ENCODE measurements at regions not wholly inside any gene's neighbourhood (a gene's known extent, or its start where the extent isn't known, plus 50 kb on each side); places are given as distances from the start of the nearest gene placed in this dataset.

DNA sequence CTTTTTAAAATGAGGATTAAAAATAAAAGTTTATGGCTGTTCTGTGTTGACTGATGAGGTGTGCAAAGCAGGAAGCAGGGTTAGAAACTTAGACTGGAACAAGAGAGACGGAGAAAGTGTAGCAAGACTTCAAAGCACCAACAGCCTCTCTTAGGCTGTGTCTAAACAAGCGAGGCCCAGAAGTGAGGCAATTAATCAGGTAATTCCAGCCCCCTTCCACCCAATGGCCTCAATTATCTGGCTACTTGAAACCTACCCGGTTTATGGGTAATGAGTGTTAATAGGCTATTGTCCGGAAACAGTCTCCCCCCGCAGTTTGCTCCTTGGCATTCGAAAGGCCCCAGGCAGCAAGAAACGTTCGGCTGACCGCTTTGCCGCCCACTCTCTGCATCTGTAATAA lies 171.7 kb upstream of the MYCN start:
- no peaks in the 10 kb centered on the region for H3K9me3 ChIP-seq
- no peaks in the 10 kb centered on the region for H3K27me3 ChIP-seq
- no peak overlapping the region for H3K4me3 ChIP-seq
- DNase-seq, result no peak
- no peaks in the 10 kb centered on the region for H3K36me3 ChIP-seq
- intact Hi-C loops (cut with DNase I; ENCODE audit: low total_unique reads), result no loop called here
- no peak overlapping the region for H3K27ac ChIP-seq
- H3K4me1 ChIP-seq, result no peaks in the 10 kb centered on the region
- TF ChIP-seq, protein P1, sequence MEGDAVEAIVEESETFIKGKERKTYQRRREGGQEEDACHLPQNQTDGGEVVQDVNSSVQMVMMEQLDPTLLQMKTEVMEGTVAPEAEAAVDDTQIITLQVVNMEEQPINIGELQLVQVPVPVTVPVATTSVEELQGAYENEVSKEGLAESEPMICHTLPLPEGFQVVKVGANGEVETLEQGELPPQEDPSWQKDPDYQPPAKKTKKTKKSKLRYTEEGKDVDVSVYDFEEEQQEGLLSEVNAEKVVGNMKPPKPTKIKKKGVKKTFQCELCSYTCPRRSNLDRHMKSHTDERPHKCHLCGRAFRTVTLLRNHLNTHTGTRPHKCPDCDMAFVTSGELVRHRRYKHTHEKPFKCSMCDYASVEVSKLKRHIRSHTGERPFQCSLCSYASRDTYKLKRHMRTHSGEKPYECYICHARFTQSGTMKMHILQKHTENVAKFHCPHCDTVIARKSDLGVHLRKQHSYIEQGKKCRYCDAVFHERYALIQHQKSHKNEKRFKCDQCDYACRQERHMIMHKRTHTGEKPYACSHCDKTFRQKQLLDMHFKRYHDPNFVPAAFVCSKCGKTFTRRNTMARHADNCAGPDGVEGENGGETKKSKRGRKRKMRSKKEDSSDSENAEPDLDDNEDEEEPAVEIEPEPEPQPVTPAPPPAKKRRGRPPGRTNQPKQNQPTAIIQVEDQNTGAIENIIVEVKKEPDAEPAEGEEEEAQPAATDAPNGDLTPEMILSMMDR (IDR thresholded peaks at IDR 0.05), result no peak
- no peak for TF ChIP-seq POLR2A (IDR thresholded peaks at IDR 0.05)

DNA sequence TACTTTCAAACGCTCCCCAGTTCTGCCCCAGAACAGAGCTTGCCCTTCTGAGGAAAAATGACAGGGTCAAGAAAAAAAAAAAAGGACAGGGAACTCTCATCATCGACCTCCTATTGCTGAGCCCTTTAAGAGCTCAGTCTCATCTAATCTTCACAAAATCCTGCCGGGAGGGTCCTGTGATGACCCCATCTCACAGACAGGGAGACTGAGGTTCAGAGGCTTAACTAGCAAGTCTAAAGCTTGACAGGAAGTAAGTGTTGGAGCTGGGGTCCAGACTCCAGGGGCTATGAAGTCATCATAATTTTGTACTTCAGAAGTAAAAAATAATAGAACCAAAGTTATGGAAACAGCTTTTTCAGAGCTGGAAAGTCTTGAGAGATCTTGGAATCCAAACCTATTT lies 171.1 kb upstream of the MYCN start:
- no peak for DNase-seq
- no peaks in the 10 kb centered on the region for H3K27me3 ChIP-seq
- H3K27ac ChIP-seq, result no peak overlapping the region
- H3K9me3 ChIP-seq, result no peaks in the 10 kb centered on the region
- no peaks in the 10 kb centered on the region for H3K4me1 ChIP-seq
- intact Hi-C loops (cut with DNase I; ENCODE audit: low total_unique reads), result no loop called here
- H3K4me3 ChIP-seq, result no peak overlapping the region
- no peaks in the 10 kb centered on the region for H3K36me3 ChIP-seq
- TF ChIP-seq POLR2A (IDR thresholded peaks at IDR 0.05), result no peak
- TF ChIP-seq, protein P1 (IDR thresholded peaks at IDR 0.05), result no peak

DNA sequence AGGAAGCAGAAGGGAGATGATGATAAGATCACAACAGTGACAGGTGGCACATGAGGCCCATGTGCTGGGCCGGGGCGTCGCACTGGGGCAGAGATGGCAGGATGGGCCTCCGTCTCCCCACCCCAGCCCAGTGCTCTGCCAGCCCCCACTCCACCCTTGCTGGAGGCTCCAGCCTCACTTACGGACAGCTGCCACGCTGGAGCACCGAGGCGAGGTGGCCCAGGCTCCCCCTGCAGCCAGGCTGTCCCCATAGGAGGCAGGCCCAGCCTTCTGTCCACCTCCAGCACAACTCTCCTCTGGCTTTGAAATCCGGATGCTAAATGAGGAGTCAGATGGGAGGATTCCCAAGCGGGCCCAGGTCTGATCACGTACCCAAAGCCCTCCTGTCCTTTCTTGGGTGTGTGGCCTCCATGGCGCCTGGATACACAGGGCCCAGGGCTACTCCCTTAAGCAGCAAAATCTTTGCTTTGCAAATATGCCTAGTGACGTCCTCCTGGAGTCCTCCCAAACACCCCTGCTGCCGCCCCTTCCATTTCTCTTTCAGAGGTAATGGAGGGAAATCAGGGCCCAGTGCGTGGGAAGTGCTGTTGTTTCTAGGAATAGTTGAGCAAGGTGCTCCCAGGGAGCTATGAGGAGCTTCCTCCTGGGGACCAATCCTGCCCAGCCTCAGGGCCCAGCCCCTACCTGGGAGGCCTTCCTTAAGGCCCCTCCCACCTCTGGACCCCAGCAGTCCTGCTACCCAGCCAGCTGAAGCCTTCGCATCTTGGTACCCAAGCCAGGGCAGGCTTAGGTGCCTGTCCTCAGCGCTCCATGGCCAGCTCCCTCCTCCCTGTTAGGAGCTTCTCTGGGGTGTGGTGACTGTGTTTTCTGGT lies 170.4 kb upstream of the MYCN start:
- Histone ChIP-seq H3K36me3 (no peaks in the 10 kb centered on the region), H3K27ac (no peak overlapping the region), H3K4me1 (no peaks in the 10 kb centered on the region), H3K4me3 (no peak overlapping the region), H3K27me3 (no peaks in the 10 kb centered on the region), H3K9me3 (no peaks in the 10 kb centered on the region)
- DNase-seq, result no peak
- TF ChIP-seq POLR2A (IDR thresholded peaks at IDR 0.05), result no peak
- TF ChIP-seq, protein P1 (IDR thresholded peaks at IDR 0.05), result no peak
- intact Hi-C loops (cut with DNase I; ENCODE audit: low total_unique reads), result no loop called here

DNA sequence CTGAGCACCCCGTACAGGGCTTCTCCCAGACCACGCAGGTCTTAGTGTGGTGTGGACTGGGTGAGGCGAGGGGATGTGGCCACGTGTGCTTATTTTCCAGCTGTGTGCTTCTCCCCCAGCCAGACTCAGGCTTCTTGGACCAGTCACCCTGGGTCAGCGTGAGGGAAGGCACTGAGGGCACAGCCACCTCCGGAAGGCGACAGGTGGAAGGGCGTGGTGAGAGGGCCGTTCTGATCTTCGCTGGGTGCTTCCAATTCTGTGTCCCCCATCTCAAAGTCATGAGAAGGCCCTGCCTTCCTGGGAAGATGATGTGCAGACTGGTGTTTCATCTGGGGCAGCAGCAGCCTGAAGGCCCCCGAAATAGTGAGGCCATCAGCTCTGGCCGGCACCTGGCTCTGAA lies 169.7 kb upstream of the MYCN start:
- DNase-seq, result no peak
- intact Hi-C loops (cut with DNase I; ENCODE audit: low total_unique reads), result no loop called here

DNA sequence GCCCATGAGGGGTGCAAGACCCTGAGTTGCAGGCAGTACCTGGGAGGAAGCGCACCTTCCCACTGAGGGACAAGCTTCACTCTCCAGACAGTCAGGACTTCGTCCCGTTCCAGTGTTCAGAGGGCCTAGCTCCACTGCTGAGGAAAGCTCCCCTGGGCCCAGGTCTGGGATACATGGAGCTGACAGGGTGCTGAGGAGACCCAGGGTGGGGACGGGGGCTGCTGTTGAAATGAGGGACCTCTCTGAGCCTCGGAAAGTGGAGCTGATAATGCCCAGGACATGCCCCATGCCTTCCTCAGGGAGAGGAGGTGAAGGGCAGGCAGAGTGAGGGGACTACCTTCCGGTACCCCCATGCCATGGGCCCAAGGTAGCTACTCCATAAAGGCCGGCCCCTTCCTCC lies 169.2 kb upstream of the MYCN start:
- intact Hi-C loops (cut with DNase I; ENCODE audit: low total_unique reads), result no loop called here
- H3K4me1 ChIP-seq, result no peaks in the 10 kb centered on the region
- no peak for DNase-seq
- H3K4me3 ChIP-seq, result no peak overlapping the region
- no peaks in the 10 kb centered on the region for H3K27me3 ChIP-seq
- no peaks in the 10 kb centered on the region for H3K9me3 ChIP-seq
- no peak for TF ChIP-seq POLR2A (IDR thresholded peaks at IDR 0.05)
- TF ChIP-seq, protein P1 (IDR thresholded peaks at IDR 0.05), result no peak
- H3K27ac ChIP-seq, result no peak overlapping the region
- no peaks in the 10 kb centered on the region for H3K36me3 ChIP-seq

More for the DNA sequence above, 169.7 kb upstream of the MYCN start:
- no peaks in the 10 kb centered on the region for H3K36me3 ChIP-seq
- H3K27ac ChIP-seq, result no peak overlapping the region
- no peaks in the 10 kb centered on the region for H3K4me1 ChIP-seq
- no peaks in the 10 kb centered on the region for H3K27me3 ChIP-seq
- no peak overlapping the region for H3K4me3 ChIP-seq
- no peaks in the 10 kb centered on the region for H3K9me3 ChIP-seq
- no peak for TF ChIP-seq POLR2A (IDR thresholded peaks at IDR 0.05)
- TF ChIP-seq, protein P1 (IDR thresholded peaks at IDR 0.05), result no peak

Measured in uterus (tissue), 3 donors.